ENCODE measurements at regions not wholly inside any gene's neighbourhood (a gene's known extent, or its start where the extent isn't known, plus 50 kb on each side); places are given as distances from the start of the nearest gene placed in this dataset.
A peak's percentile ranks its signal among the peaks of the same experiment; 100 is the strongest.

DNA sequence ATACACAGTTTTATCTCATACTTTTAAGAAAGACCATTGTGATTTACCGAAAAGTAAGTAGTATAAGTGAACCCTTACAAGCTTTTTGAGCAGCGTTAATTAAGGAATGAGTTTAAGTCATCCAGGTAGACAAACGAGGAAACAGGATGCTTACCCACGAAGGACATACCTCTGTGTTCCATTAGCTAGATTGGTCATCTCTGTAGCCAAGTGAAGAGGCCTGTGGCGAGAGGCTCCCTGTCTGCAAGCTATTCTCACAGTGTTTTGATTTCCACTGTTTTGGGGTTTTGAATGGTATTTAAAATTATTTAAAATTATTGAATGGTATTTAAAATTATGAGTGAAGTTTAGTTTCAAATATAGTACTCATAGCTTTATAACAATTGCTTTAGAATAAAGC is 342.1 kb upstream of the RGS6 start:
- TF ChIP-seq, protein P1, sequence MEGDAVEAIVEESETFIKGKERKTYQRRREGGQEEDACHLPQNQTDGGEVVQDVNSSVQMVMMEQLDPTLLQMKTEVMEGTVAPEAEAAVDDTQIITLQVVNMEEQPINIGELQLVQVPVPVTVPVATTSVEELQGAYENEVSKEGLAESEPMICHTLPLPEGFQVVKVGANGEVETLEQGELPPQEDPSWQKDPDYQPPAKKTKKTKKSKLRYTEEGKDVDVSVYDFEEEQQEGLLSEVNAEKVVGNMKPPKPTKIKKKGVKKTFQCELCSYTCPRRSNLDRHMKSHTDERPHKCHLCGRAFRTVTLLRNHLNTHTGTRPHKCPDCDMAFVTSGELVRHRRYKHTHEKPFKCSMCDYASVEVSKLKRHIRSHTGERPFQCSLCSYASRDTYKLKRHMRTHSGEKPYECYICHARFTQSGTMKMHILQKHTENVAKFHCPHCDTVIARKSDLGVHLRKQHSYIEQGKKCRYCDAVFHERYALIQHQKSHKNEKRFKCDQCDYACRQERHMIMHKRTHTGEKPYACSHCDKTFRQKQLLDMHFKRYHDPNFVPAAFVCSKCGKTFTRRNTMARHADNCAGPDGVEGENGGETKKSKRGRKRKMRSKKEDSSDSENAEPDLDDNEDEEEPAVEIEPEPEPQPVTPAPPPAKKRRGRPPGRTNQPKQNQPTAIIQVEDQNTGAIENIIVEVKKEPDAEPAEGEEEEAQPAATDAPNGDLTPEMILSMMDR (IDR thresholded peaks at IDR 0.05; ENCODE audit: low read length, missing control alignments) = no peak
- no peak overlapping the region for H3K4me3 ChIP-seq (replicated peaks; ENCODE audit: low read depth, low read length)
- DNase-seq (ENCODE audit: low read depth) = no peak

DNA sequence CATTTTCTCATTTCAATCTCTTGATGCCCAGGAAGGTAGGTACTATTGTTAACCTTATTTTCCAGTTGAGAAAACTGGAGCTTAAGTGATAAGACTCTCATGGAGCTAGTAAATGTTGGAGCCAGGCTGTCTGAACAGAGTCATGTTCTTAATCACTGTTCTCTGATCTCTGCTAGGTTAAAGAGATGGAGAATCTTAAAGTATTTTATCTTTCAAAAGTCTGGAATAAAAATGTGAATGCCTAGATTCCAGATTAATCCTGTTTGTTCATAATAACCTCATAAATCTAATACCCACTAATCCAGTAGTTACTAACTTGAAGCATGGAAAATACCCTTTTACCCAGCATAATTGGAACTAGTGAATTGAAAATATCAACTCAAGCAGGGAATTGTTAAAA is 341.0 kb upstream of the RGS6 start:
- TF ChIP-seq, protein P1 (IDR thresholded peaks at IDR 0.05; ENCODE audit: low read length, missing control alignments) = no peak
- no peak overlapping the region for H3K4me3 ChIP-seq (replicated peaks; ENCODE audit: low read depth, low read length)
- DNase-seq (ENCODE audit: low read depth) = no peak

DNA sequence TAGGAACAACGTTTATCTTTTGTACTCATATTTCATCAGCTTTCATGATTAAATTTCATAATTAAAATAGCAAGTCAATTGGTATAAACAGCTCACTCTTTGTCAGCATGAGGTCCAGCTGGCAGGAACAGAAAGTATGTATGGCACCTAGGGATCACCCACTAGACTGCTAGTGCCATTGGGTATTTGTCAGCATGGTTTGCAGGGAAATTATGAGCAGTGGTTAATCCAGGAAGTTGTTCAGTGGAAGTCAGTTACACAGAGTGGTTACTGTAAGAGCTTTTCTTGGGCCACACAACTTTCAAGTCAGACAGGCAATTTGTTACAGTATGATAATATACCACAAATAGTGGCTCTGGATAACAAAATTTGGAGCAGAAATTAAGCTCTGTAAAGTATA is 340.3 kb upstream of the RGS6 start:
- TF ChIP-seq, protein P1 (IDR thresholded peaks at IDR 0.05; ENCODE audit: low read length, missing control alignments) = no peak
- H3K4me3 ChIP-seq (replicated peaks; ENCODE audit: low read depth, low read length) = no peak overlapping the region
- peak; percentile 51 for DNase-seq (ENCODE audit: low read depth)

DNA sequence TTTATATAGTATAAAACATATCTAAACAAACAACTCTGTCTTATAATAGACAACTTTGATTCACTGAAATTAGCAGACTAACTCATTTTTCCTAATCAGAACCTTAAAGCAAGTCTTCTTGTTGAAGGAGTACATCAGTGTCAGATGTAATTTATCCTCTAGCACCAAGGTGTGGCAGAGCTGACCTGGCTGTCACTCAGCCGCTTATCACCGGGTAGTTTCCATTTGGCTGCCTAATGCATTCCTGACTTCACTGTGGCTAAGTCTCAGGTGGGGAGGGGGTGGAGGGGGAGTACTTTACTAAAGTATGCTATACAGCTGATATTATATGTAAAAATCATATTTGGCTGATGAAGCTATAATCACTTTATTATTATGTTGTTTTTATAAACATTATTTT is 339.9 kb upstream of the RGS6 start:
- no peak overlapping the region for H3K4me3 ChIP-seq (replicated peaks; ENCODE audit: low read depth, low read length)
- DNase-seq (ENCODE audit: low read depth) = no peak
- TF ChIP-seq, protein P1 (IDR thresholded peaks at IDR 0.05; ENCODE audit: low read length, missing control alignments) = no peak

DNA sequence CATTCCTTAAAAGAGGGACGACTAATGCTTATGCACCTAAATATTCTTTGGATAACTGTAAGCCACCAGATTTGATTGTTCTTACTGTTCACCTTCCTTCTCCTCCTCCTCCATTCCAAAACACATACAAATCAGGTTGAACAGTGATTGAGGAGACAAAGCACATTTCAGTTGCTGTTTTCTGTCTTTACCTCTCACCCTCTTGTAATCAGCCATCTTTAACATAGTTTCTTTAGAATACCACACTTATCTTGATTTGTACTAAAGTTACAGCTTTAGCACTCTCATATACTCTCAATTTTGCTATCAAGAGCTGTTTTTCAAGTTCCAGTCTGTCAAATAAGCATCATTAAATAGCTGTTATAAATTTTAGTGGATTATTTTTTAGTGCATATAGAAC is 338.3 kb upstream of the RGS6 start:
- no peak overlapping the region for H3K4me3 ChIP-seq (replicated peaks; ENCODE audit: low read depth, low read length)
- DNase-seq (ENCODE audit: low read depth) = no peak
- TF ChIP-seq, protein P1 (IDR thresholded peaks at IDR 0.05; ENCODE audit: low read length, missing control alignments) = no peak

DNA sequence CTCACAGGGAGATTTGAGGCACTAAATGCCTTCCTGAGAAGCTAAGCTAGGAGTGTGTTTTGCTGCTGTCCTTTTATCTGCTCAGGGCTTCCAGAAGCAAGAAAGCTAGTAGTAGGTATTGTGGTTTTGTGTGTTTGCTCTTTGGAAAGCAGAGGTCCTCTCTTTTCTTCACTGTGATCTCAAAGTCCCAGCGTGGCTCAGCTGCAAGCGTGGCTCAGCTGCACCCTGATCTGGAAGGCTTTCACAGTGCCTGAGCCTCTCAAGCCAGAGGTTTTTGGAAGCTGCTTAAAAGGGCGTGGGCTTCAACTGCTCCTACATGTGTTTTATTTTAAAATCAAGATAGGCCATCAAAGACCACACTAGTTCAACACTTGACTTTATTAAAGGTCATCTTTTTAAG is 337.4 kb upstream of the RGS6 start:
- no peak overlapping the region for H3K4me3 ChIP-seq (replicated peaks; ENCODE audit: low read depth, low read length)
- no peak for DNase-seq (ENCODE audit: low read depth)
- TF ChIP-seq, protein P1 (IDR thresholded peaks at IDR 0.05; ENCODE audit: low read length, missing control alignments) = no peak

DNA sequence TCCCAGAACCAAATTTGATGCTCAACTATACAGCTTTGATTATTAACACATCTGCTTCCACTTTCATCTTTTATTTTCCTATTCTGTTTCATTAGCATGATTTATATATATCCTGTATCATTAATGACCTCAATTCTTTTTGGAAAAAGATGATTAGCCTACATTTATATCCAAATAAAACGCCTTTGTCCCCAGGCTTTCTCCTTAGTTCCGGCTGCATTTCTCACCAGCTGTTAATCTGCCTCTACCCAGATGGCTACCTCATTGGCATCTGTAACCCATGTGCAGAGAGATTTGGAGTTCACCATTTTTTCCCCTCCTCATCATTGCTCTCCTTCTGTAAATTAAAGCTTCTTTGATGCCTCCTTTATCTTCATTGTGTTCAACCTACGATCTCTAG is 336.8 kb upstream of the RGS6 start:
- TF ChIP-seq, protein P1 (IDR thresholded peaks at IDR 0.05; ENCODE audit: low read length, missing control alignments) = no peak
- H3K4me3 ChIP-seq (replicated peaks; ENCODE audit: low read depth, low read length) = no peak overlapping the region
- no peak for DNase-seq (ENCODE audit: low read depth)

Measured in fibroblast of pulmonary artery (primary cell).